ENCODE measurements at regions not wholly inside any gene's neighbourhood (a gene's known extent, or its start where the extent isn't known, plus 50 kb on each side); places are given as distances from the start of the nearest gene placed in this dataset.

DNA sequence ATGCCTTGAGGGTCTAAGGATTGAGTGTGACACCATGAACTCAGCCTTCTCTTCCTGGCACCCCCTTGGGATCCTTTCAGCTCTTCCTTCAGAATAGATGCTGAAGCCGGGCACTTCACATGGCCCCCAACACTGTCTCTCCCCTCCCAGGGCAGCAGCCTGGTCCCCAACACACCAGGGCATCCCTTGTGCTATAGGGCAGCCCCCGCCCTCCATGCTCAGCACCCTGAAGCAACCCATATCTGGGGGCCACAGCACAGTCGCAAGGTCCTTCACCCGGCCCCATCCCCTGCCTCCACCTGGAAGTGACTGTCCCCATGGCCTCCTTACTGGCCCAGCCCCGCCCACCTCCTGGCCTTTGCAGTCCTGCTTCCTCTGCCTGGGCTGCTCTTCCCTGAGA is 143.1 kb downstream of the C16orf95 start:
- no peak for DNase-seq (ENCODE audit: low spot score)
- no peaks in the 10 kb centered on the region for H3K36me3 ChIP-seq (ENCODE audit: insufficient read depth, low read length)
- H3K4me1 ChIP-seq (ENCODE audit: insufficient read depth, low read length, poor library complexity, severe bottlenecking), result no peaks in the 10 kb centered on the region
- no peak overlapping the region for H3K4me3 ChIP-seq (ENCODE audit: low read depth, low read length, poor library complexity, severe bottlenecking)
- BruUV-seq (replicated peaks), result no TSS peak
- no peaks in the 10 kb centered on the region for H3K9me3 ChIP-seq (ENCODE audit: low read length)
- CTCF ChIA-PET (ENCODE audit: unreplicated experiment), result interaction anchor here (0.5 kb wide), 1 partner anchor 834 kb away, joined by 3 read pairs; no protein-coding TSS in a partner anchor
- no peaks in the 10 kb centered on the region for H3K79me2 ChIP-seq (ENCODE audit: insufficient read depth, low read depth, low read length)
- POLR2A ChIA-PET, result no interaction called here
- no peak for TF ChIP-seq CTCF (conservative IDR thresholded peaks at IDR 0.05; ENCODE audit: low read length)
- no peak for TF ChIP-seq EZH2phosphoT487 (IDR thresholded peaks at IDR 0.05; ENCODE audit: borderline replicate concordance, low read depth, low read length)
- H3K27ac ChIP-seq (ENCODE audit: low read depth, low read length, poor library complexity, severe bottlenecking), result no peak overlapping the region
- intact Hi-C loops (cut with micrococcal nuclease; ENCODE audit: unreplicated experiment), result no loop called here
- H2AFZ ChIP-seq (ENCODE audit: low read length), result no peak overlapping the region
- no peaks in the 10 kb centered on the region for H4K20me1 ChIP-seq (ENCODE audit: insufficient read depth, low read length)
- H3K4me2 ChIP-seq (ENCODE audit: low read length), result no peak overlapping the region
- H3K9me2 ChIP-seq (ENCODE audit: insufficient read depth, low read length), result no peaks in the 10 kb centered on the region

DNA sequence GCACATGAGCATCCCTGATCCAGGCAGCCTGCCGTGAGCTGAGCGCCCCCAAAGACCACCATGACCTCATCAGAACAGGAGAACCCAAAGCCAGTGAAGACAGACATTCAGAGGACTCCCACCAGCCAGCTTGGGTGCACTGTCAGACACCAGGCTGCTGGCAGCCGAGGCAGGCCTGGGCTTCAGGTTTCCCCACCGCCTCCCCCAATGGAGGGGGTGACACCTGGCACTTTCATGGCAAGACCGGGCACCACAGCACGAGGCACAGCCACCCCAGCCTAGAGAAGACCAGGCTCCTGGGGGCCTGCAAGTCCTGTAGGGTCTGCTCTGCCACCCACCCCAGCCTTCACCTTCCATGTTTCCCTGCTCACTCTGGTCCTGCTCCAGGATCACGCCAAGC is 140.5 kb downstream of the C16orf95 start:
- DNase-seq (ENCODE audit: low spot score), result no peak
- Histone ChIP-seq H3K9me2 (ENCODE audit: insufficient read depth, low read length) (no peaks in the 10 kb centered on the region), H4K20me1 (ENCODE audit: insufficient read depth, low read length) (no peaks in the 10 kb centered on the region), H3K36me3 (ENCODE audit: insufficient read depth, low read length) (no peaks in the 10 kb centered on the region), H3K4me3 (ENCODE audit: low read depth, low read length, poor library complexity, severe bottlenecking) (no peak overlapping the region), H3K27ac (ENCODE audit: low read depth, low read length, poor library complexity, severe bottlenecking) (no peak overlapping the region), H3K4me2 (ENCODE audit: low read length) (no peak overlapping the region), H3K4me1 (ENCODE audit: insufficient read depth, low read length, poor library complexity, severe bottlenecking) (no peaks in the 10 kb centered on the region), H3K79me2 (ENCODE audit: insufficient read depth, low read depth, low read length) (no peaks in the 10 kb centered on the region), H2AFZ (ENCODE audit: low read length) (no peak overlapping the region), H3K9me3 (ENCODE audit: low read length) (no peaks in the 10 kb centered on the region)
- intact Hi-C loops (cut with micrococcal nuclease; ENCODE audit: unreplicated experiment), result no loop called here
- BruUV-seq (replicated peaks), result no TSS peak
- POLR2A ChIA-PET, result no interaction called here
- TF ChIP-seq EZH2phosphoT487 (IDR thresholded peaks at IDR 0.05; ENCODE audit: borderline replicate concordance, low read depth, low read length) (no peak), CTCF (conservative IDR thresholded peaks at IDR 0.05; ENCODE audit: low read length) (no peak)
- CTCF ChIA-PET (ENCODE audit: unreplicated experiment), result no interaction called here

GRCh38 chr16:87177673-87178072 is 139.5 kb downstream of the C16orf95 start:
- no peaks in the 10 kb centered on the region for H3K9me2 ChIP-seq (ENCODE audit: insufficient read depth, low read length)
- no peak overlapping the region for H3K27ac ChIP-seq (ENCODE audit: low read depth, low read length, poor library complexity, severe bottlenecking)
- POLR2A ChIA-PET, result no interaction called here
- no peak overlapping the region for H3K4me2 ChIP-seq (ENCODE audit: low read length)
- H3K4me1 ChIP-seq (ENCODE audit: insufficient read depth, low read length, poor library complexity, severe bottlenecking), result no peaks in the 10 kb centered on the region
- no peaks in the 10 kb centered on the region for H4K20me1 ChIP-seq (ENCODE audit: insufficient read depth, low read length)
- intact Hi-C loops (cut with micrococcal nuclease; ENCODE audit: unreplicated experiment), result no loop called here
- BruUV-seq (replicated peaks), result no TSS peak
- no peak overlapping the region for H3K4me3 ChIP-seq (ENCODE audit: low read depth, low read length, poor library complexity, severe bottlenecking)
- H2AFZ ChIP-seq (ENCODE audit: low read length), result no peak overlapping the region
- no peaks in the 10 kb centered on the region for H3K9me3 ChIP-seq (ENCODE audit: low read length)
- CTCF ChIA-PET (ENCODE audit: unreplicated experiment), result no interaction called here
- no peak for DNase-seq (ENCODE audit: low spot score)
- TF ChIP-seq EZH2phosphoT487 (IDR thresholded peaks at IDR 0.05; ENCODE audit: borderline replicate concordance, low read depth, low read length) (no peak), CTCF (conservative IDR thresholded peaks at IDR 0.05; ENCODE audit: low read length) (no peak)
- no peaks in the 10 kb centered on the region for H3K79me2 ChIP-seq (ENCODE audit: insufficient read depth, low read depth, low read length)
- no peaks in the 10 kb centered on the region for H3K36me3 ChIP-seq (ENCODE audit: insufficient read depth, low read length)

Measured in OCI-LY7 (cell line).